ENCODE measurements at regions not wholly inside any gene's neighbourhood (a gene's known extent, or its start where the extent isn't known, plus 50 kb on each side); places are given as distances from the start of the nearest gene placed in this dataset.
"Not testable (repeated sequence)": the region's sequence is repeated elsewhere in the genome, so short reads cannot be mapped to it uniquely, and the experiment has no call there.

DNA sequence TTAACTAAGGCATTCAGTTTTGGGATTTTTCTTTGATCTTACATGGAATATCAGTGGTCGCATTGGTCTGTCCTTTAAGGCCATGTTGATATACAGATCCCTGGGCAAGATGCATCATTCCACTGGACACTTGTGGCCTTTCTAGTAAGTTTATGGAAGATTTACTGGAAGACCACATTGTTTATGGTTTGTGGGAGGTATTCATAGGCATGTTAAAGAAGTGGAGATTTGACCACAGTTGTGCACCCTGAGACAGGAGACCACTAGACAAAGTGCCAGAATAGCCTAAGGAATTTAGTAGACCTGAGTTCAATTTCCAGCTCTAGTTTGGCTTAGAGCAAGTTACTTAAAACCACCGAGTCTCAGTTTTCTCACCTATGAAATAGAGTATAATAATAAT is 383.1 kb upstream of the PAPPA start:
- DNase-seq = no peak
- in situ Hi-C loops (cut with MboI; ENCODE audit: low pct_unique_long_range_greater_than_20kb, low sequenced_read_pairs) = no loop called here

GRCh38 chr9:115775659-115776058 is 377.9 kb upstream of the PAPPA start:
- no peak for DNase-seq
- in situ Hi-C loops (cut with MboI; ENCODE audit: low pct_unique_long_range_greater_than_20kb, low sequenced_read_pairs) = no loop called here

DNA sequence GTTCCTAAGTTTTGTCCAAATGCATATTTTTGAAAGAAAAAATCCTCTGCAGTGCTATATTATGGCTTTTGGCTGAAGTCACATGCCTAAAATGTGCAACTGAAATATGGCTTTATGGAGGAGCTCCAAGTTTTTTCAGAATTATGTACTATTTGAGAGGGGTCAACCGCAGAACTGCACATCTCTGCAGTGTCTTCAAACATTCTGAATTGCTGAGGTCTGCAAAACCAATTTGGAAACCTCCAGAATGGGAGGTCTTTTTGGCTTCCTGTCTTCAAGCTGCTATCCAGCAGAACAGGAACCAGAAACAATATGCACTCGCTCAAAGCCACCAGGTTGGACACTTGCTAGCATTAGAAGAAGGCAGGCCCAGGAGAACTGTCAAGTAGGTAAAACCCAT is 376.0 kb upstream of the PAPPA start:
- in situ Hi-C loops (cut with MboI; ENCODE audit: low pct_unique_long_range_greater_than_20kb, low sequenced_read_pairs) = no loop called here
- no peak for DNase-seq

- no peak for DNase-seq
- in situ Hi-C loops (cut with MboI; ENCODE audit: low pct_unique_long_range_greater_than_20kb, low sequenced_read_pairs) = no loop called here
These were observed 372.4 kb upstream of the PAPPA start for GRCh38 chr9:115781070-115781736.

DNA sequence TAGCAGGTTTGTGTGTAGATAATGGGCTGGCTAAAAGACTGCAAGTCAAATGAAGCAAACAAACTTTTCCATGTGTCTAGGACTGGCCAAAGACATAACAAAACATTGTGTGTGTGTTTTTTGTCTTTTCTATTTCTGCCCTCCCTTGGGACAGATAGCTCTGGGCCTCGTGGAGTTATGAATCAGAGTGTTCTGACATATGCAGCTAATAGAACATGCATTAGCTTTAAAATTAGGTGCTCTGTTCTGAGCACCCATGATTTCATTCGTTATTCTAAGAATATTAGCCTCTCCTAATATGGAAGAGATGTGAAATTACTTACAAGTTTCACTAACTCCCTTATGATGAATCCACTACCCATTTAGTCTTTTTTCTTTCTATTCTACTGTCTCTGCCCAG is 367.3 kb upstream of the PAPPA start:
- in situ Hi-C loops (cut with MboI; ENCODE audit: low pct_unique_long_range_greater_than_20kb, low sequenced_read_pairs) = no loop called here
- no peak for DNase-seq

- in situ Hi-C loops (cut with MboI; ENCODE audit: low pct_unique_long_range_greater_than_20kb, low sequenced_read_pairs) = no loop called here
- no peak for DNase-seq
These were observed 363.1 kb upstream of the PAPPA start for GRCh38 chr9:115790520-115790919.

DNA sequence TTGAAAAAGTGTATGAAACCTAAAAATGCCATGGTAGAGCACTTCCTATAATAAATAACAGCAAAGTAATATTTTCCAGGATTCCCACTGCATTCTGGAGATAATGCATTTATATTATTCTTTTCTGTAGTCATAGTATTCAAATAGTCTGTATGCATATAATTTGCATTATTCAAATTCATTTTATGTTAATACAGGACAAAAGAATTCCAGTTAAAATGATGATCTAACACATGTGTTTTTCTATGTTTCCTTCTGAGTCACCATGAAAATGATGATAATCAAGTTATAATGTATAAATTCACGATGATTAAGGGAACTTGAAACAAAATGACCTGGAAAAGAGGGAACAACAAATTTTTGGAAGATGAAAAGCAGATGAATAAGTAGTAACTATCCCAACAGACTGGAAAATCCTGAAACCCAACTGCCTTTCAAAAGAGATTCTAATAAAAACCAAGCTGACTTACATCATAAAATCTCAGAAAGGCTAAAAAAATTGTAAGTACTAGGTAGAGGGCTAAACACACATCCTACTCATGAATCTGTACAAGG is 358.6 kb upstream of the PAPPA start:
- DNase-seq = no peak
- in situ Hi-C loops (cut with MboI; ENCODE audit: low pct_unique_long_range_greater_than_20kb, low sequenced_read_pairs) = no loop called here

DNA sequence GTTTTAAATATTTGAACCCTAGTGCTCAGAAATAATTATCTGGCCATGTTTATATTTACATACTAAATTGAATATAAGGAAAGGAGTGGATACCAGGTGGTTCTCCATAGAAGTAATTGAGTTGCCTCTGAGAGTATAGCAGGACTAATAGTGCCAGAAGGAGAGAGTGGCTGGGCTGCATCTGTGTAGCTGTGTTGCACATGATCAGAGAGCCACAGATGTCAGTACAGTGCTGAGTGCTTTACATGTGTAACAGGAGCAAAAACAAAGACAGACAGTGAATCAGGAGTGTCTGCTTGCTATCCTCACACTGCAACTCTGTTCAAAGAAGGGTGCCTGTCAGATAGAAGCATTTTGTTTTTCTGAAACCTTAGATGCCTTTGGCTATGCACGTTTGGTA is 353.9 kb upstream of the PAPPA start:
- in situ Hi-C loops (cut with MboI; ENCODE audit: low pct_unique_long_range_greater_than_20kb, low sequenced_read_pairs) = no loop called here
- no peak for DNase-seq

- DNase-seq = no peak
- in situ Hi-C loops (cut with MboI; ENCODE audit: low pct_unique_long_range_greater_than_20kb, low sequenced_read_pairs) = no loop called here
These were observed 349.4 kb upstream of the PAPPA start for GRCh38 chr9:115804206-115804605.

DNA sequence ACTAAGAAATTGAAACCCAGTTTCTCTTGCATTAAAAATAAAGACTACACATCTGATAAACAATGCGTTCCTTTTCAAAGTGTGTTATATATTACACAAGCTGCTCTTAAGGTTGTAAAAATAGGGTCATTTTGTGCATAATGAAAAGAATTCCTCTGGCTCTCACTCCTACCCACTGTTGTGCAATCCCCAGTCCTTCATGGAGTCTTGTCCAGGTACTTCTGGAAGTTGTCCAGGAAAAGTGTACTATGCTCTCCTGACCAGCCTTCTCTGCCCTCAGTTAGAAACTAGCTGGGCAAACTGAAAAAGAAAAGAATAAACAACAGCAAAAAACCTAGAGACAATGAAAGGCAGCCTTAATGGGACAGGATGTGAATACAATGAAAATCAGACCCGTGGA is 345.5 kb upstream of the PAPPA start:
- in situ Hi-C loops (cut with MboI; ENCODE audit: low pct_unique_long_range_greater_than_20kb, low sequenced_read_pairs) = no loop called here
- no peak for DNase-seq

DNA sequence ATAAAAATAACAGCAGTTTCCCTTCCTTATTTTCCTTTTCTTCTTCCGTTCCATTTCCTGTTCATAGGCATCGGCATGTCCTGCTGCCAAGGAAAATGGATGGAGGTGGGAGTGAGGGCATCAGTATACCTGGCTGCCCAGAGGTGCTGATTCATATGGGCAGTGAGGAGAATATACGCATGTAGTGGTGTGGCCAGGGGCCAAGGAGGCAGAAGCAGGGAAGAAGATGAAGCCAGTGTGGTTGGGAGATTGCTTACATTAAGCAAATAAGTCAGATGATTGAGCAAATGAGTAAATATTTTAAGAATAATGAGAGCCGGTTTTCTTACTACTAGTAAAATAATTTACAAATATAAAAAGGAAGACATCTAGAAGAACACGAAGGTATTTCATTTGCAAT is 344.9 kb upstream of the PAPPA start:
- in situ Hi-C loops (cut with MboI; ENCODE audit: low pct_unique_long_range_greater_than_20kb, low sequenced_read_pairs) = no loop called here
- no peak for DNase-seq

DNA sequence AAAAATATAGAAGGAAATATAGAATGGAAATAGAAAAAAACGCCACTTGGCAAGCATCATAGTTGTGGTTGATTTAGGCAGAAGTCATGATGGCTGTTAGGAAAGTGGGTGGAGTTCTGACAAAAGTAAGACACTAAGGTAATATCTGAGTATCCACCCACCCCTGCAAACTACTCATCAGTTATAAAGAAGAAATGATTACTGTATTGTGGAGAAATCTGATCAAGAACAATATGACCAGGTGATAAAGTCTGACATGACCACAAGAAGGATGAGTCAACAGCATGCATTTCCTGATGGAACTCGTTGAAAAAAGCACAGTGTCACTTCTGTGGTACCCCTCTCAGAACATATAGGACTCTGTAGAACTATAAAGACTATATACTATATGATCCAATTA is 343.4 kb upstream of the PAPPA start:
- in situ Hi-C loops (cut with MboI; ENCODE audit: low pct_unique_long_range_greater_than_20kb, low sequenced_read_pairs) = no loop called here
- DNase-seq = no peak

GRCh38 chr9:115814081-115814480 is 339.5 kb upstream of the PAPPA start:
- DNase-seq = no peak
- in situ Hi-C loops (cut with MboI; ENCODE audit: low pct_unique_long_range_greater_than_20kb, low sequenced_read_pairs) = no loop called here

GRCh38 chr9:115815786-115816185 is 337.8 kb upstream of the PAPPA start:
- DNase-seq = no peak
- in situ Hi-C loops (cut with MboI; ENCODE audit: low pct_unique_long_range_greater_than_20kb, low sequenced_read_pairs) = no loop called here

DNA sequence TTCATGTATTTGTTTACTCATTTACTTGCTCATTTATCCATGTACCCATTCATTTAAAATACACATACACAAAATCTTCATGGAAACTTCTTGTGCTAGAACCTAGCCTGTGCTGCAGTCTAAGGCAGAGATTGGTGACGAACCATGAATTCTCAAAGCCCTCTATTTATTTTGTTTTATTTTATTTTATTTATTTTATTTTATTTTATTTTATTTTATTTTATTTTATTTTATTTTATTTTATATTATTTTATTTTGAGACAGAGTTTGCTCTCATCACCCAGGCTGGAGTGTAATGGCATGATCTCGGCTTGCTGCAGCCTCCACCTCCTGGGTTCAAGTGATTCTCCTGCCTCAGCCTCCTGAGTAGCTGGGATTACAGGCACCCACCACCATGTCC is 334.9 kb upstream of the PAPPA start:
- DNase-seq; in situ Hi-C loops (cut with MboI; ENCODE audit: low pct_unique_long_range_greater_than_20kb, low sequenced_read_pairs): not testable (repeated sequence)

GRCh38 chr9:115832031-115832430 is 321.6 kb upstream of the PAPPA start:
- in situ Hi-C loops (cut with MboI; ENCODE audit: low pct_unique_long_range_greater_than_20kb, low sequenced_read_pairs) = no loop called here
- no peak for DNase-seq

- DNase-seq = no peak
- in situ Hi-C loops (cut with MboI; ENCODE audit: low pct_unique_long_range_greater_than_20kb, low sequenced_read_pairs) = no loop called here
These were observed 316.0 kb upstream of the PAPPA start for GRCh38 chr9:115837618-115838017.

- in situ Hi-C loops (cut with MboI; ENCODE audit: low pct_unique_long_range_greater_than_20kb, low sequenced_read_pairs) = no loop called here
- no peak for DNase-seq
These were observed 315.2 kb upstream of the PAPPA start for GRCh38 chr9:115838417-115838816.

GRCh38 chr9:115844433-115844832 is 309.2 kb upstream of the PAPPA start:
- DNase-seq; in situ Hi-C loops (cut with MboI; ENCODE audit: low pct_unique_long_range_greater_than_20kb, low sequenced_read_pairs): not testable (repeated sequence)

- no peak for DNase-seq
These were observed 307.8 kb upstream of the PAPPA start for GRCh38 chr9:115845648-115846312.

GRCh38 chr9:115847216-115847615 is 306.4 kb upstream of the PAPPA start:
- DNase-seq = no peak
- in situ Hi-C loops (cut with MboI; ENCODE audit: low pct_unique_long_range_greater_than_20kb, low sequenced_read_pairs) = no loop called here

More at GRCh38 chr9:115845648-115846312, 307.8 kb upstream of the PAPPA start:
- in situ Hi-C loops (cut with MboI; ENCODE audit: low pct_unique_long_range_greater_than_20kb, low sequenced_read_pairs) = no loop called here
